A549 (cell line): ENCODE measurements at regions not wholly inside any gene's neighbourhood (a gene's known extent, or its start where the extent isn't known, plus 50 kb on each side); places are given as distances from the start of the nearest gene placed in this dataset.

ENCODE experiments used
- BCL3 ChIP-seq: fragments of >200 bp; sonication (Bioruptor Twin); formaldehyde crosslinking; IDR thresholded peaks from 3 replicates; pipeline ENCODE4 v1.6.1; 2016
- CTCF ChIP-seq: fragments of >200 bp; sonication (Bioruptor Twin); formaldehyde crosslinking; IDR thresholded peaks from 3 replicates; pipeline ENCODE4 v1.5.1; 2016
- MYC ChIP-seq: IDR thresholded peaks from 2 replicates; pipeline ENCODE4 v1.6.1; 2012; ENCODE audit warnings: mild to moderate bottlenecking, inconsistent platforms, low read length, improper control_type of control experiment, borderline replicate concordance
- RCOR1 ChIP-seq: fragments of 150-350 bp; IDR thresholded peaks from 2 replicates; pipeline ENCODE4 v1.6.1; 2014; ENCODE audit warnings: antibody characterized with exemption, low read length, low read depth
- RFX5 ChIP-seq: fragments of 450-650 bp; IDR thresholded peaks from 2 replicates; pipeline ENCODE4 v1.7.1; 2014; ENCODE audit warnings: antibody characterized with exemption, mild to moderate bottlenecking, moderate library complexity
- SREBF2 ChIP-seq: fragments of 450-650 bp; IDR thresholded peaks from 2 replicates; pipeline ENCODE4 v1.6.1; 2014; ENCODE audit warnings: mild to moderate bottlenecking, moderate library complexity

- no peak for TF ChIP-seq CTCF
- TF ChIP-seq SREBF2: no peak
- no peak for TF ChIP-seq MYC
- no peak for TF ChIP-seq BCL3
- no peak for TF ChIP-seq RCOR1
- TF ChIP-seq RFX5: no peak
Observed at GRCh38 chr2:71846669-71847291, 300.9 kb downstream of the CYP26B1 start.
